LNCaP clone FGC (cell line): ENCODE measurements at regions not wholly inside any gene's neighbourhood (a gene's known extent, or its start where the extent isn't known, plus 50 kb on each side); places are given as distances from the start of the nearest gene placed in this dataset.

Experiments used
- DNase-seq: peaks from one replicate; pipeline ENCODE4 v3.0.0-alpha.2; 2011; ENCODE audit warnings: low read depth
- H3K4me3 ChIP-seq: 2 replicates; pipeline ENCODE4 v1.5.1; 2011; ENCODE audit warnings: mild to moderate bottlenecking, low read depth, low read length, control low read depth
- CTCF ChIP-seq: IDR thresholded peaks from 2 replicates; pipeline ENCODE4 v1.5.1; 2012; ENCODE audit warnings: mild to moderate bottlenecking; ENCODE audit not compliant: control insufficient read depth, insufficient read depth; ENCODE audit errors: extremely low read depth

- TF ChIP-seq CTCF, result no peak
- DNase-seq, result no peak
Measured at GRCh38 chr3:71847794-71848193, 62.8 kb upstream of the PROK2 start.

GRCh38 chr3:71846185-71846584, 61.2 kb upstream of the PROK2 start:
- DNase-seq, result no peak
- H3K4me3 ChIP-seq, result no peak overlapping the region
- no peak for TF ChIP-seq CTCF

More at GRCh38 chr3:71847794-71848193, 62.8 kb upstream of the PROK2 start:
- no peak overlapping the region for H3K4me3 ChIP-seq

- TF ChIP-seq CTCF, result no peak
- no peak for DNase-seq
Measured at GRCh38 chr3:71843071-71843470, 58.1 kb upstream of the PROK2 start.

GRCh38 chr3:71838406-71838805, 53.5 kb upstream of the PROK2 start:
- no peak for TF ChIP-seq CTCF
- DNase-seq, result no peak
- H3K4me3 ChIP-seq, result no peak overlapping the region

More at GRCh38 chr3:71843071-71843470, 58.1 kb upstream of the PROK2 start:
- H3K4me3 ChIP-seq, result no peak overlapping the region
